HCT116 (cell line): ENCODE measurements at regions not wholly inside any gene's neighbourhood (a gene's known extent, or its start where the extent isn't known, plus 50 kb on each side); places are given as distances from the start of the nearest gene placed in this dataset.

ENCODE experiments used
- ATAC-seq: fragments of 200-7000 bp; cut with Tn5 transposase; 2 replicates; pipeline ENCODE4 v1.9.1; 2020; ENCODE audit warnings: mild to moderate bottlenecking, moderate library complexity
- BruUV-seq: library from RNA; stranded (reverse); fragments of 400-500 nt; replicated peaks from 2 replicates; lab custom pipeline; 2021; lab: Mats Ljungman, UMichigan
- CTCF ChIA-PET: fragments of 300-600 bp; sonication (Branson Sonifier 250); formaldehyde crosslinking; loops from one replicate; lab custom pipeline; 2021; ENCODE audit warnings: antibody characterized with exemption; lab: Charles Lee
- POLR2A ChIA-PET: fragments of 300-600, 350-600 bp; sonication (Branson Sonifier 250); formaldehyde crosslinking; loops from one replicate; lab custom pipeline; 2021; ENCODE audit warnings: antibody characterized with exemption; lab: Charles Lee
- RAD21 ChIA-PET, 2 experiments: fragments of 300-600 bp; sonication (Branson Sonifier 250); formaldehyde crosslinking; loops; one replicate each; lab custom pipeline; 2023; ENCODE audit warnings: low total read pairs in 2 of 2; ENCODE audit not compliant: uncharacterized antibody in 2 of 2, unreplicated experiment in 2 of 2, low non-redundant PET in 1 of 2; lab: Charles Lee
- DNase-seq: peaks from one replicate; pipeline ENCODE4 v3.0.0-alpha.2; 2010; ENCODE audit warnings: low read depth, low spot score
- H2AFZ ChIP-seq: fragments of 200-600 bp; shearing (Covaris generic), sonication (generic); 2 replicates; pipeline ENCODE4 v1.6.1; 2017; ENCODE audit warnings: low read depth, mixed run types, mixed read lengths, antibody characterized with exemption, low read length; ENCODE audit not compliant: poor library complexity, severe bottlenecking
- H3K27ac ChIP-seq: 2 replicates; pipeline ENCODE4 v1.5.1; 2012; ENCODE audit warnings: low read depth, low read length
- H3K27me3 ChIP-seq: fragments of 200-600 bp; sonication (generic); 2 replicates; pipeline ENCODE4 v1.6.1; 2016; ENCODE audit warnings: mixed run types, low read length, mixed read lengths; ENCODE audit not compliant: insufficient read depth
- H3K36me3 ChIP-seq, 2 experiments: fragments of 200-500 bp in 1 of 2; fragments of 200-600 bp in 1 of 2; sonication (Bioruptor generic) in 1 of 2; sonication (generic) in 1 of 2; 2 replicates each; pipeline versions ENCODE4 v1.5.1 to v1.6.1; 2014 to 2016; ENCODE audit warnings: low read length in 2 of 2, inconsistent platforms in 1 of 2, mixed read lengths in 1 of 2, mixed run types in 1 of 2; ENCODE audit not compliant: insufficient read depth in 2 of 2, control insufficient read depth in 1 of 2
- H3K4me1 ChIP-seq, 2 experiments: fragments of 200-600 bp in 1 of 2; sonication (generic) in 1 of 2; 2 replicates each; pipeline versions ENCODE4 v1.5.1 to v1.6.1; 2012 to 2017; ENCODE audit warnings: low read length in 2 of 2, inconsistent platforms in 1 of 2, mild to moderate bottlenecking in 1 of 2, mixed read lengths in 1 of 2, mixed run types in 1 of 2, moderate library complexity in 1 of 2; ENCODE audit not compliant: insufficient read depth in 2 of 2, control insufficient read depth in 1 of 2
- H3K4me2 ChIP-seq: fragments of 200-600 bp; sonication (generic); 2 replicates; pipeline ENCODE4 v1.6.1; 2017; ENCODE audit warnings: mixed run types, low read length, mixed read lengths
- H3K4me3 ChIP-seq, 2 experiments: fragments of 200-600 bp in 1 of 2; sonication (generic) in 1 of 2; replicated peaks in 1 of 2; 2 replicates each; pipeline ENCODE4 v1.5.1; 2011 to 2016; ENCODE audit warnings: low read length in 2 of 2, control low read depth in 1 of 2, low read depth in 1 of 2, mild to moderate bottlenecking in 1 of 2, mixed read lengths in 1 of 2, mixed run types in 1 of 2
- H3K79me2 ChIP-seq: fragments of 200-600 bp; sonication (generic); 2 replicates; pipeline ENCODE4 v1.6.1; 2017; ENCODE audit warnings: mild to moderate bottlenecking, mixed run types, low read length, moderate library complexity, mixed read lengths; ENCODE audit not compliant: insufficient read depth
- H3K9ac ChIP-seq: fragments of 200-600 bp; sonication (generic); 2 replicates; pipeline ENCODE4 v1.6.1; 2016; ENCODE audit warnings: low read length, mixed read lengths
- H3K9me2 ChIP-seq: fragments of 200-600 bp; sonication (generic), shearing (Covaris generic); 2 replicates; pipeline ENCODE4 v1.6.1; 2017; ENCODE audit warnings: mixed run types, mild to moderate bottlenecking, moderate library complexity; ENCODE audit not compliant: insufficient read depth
- H3K9me3 ChIP-seq, 2 experiments: fragments of 200-500 bp in 1 of 2; fragments of 200-600 bp in 1 of 2; sonication (Bioruptor generic) in 1 of 2; sonication (generic) in 1 of 2; 2 replicates each; pipeline ENCODE4 v1.6.1; 2014 to 2017; ENCODE audit warnings: low read length in 2 of 2, mixed read lengths in 2 of 2, inconsistent platforms in 1 of 2, low read depth in 1 of 2, mild to moderate bottlenecking in 1 of 2, mixed run types in 1 of 2, moderate library complexity in 1 of 2; ENCODE audit not compliant: control insufficient read depth in 1 of 2, insufficient read depth in 1 of 2
- H4K20me1 ChIP-seq: fragments of 200-600 bp; sonication (generic), shearing (Covaris generic); 2 replicates; pipeline ENCODE4 v1.6.1; 2017; ENCODE audit warnings: mixed run types, mild to moderate bottlenecking, moderate library complexity; ENCODE audit not compliant: insufficient read depth
- CBX3 ChIP-seq: IDR thresholded peaks from 2 replicates; pipeline ENCODE4 v1.6.1; 2012; ENCODE audit warnings: low read depth
- CEBPB ChIP-seq: IDR thresholded peaks from 2 replicates; pipeline ENCODE4 v1.6.1; 2012; ENCODE audit warnings: low read depth
- ELF1 ChIP-seq: IDR thresholded peaks from 2 replicates; pipeline ENCODE4 v1.6.1; 2012; ENCODE audit warnings: low read depth, borderline replicate concordance
- EZH2 ChIP-seq: fragments of 200-600 bp; sonication (generic); IDR thresholded peaks from 2 replicates; pipeline ENCODE4 v1.6.1; 2017; ENCODE audit warnings: antibody characterized with exemption, mixed run types
- EZH2phosphoT487 ChIP-seq: fragments of 200-600 bp; IDR thresholded peaks from 2 replicates; pipeline ENCODE4 v1.6.1; 2018; ENCODE audit warnings: antibody characterized with exemption, borderline replicate concordance
- JUND ChIP-seq: IDR thresholded peaks from 2 replicates; pipeline ENCODE4 v1.6.1; 2012
- POLR2A ChIP-seq: IDR thresholded peaks from 2 replicates; pipeline ENCODE4 v1.7.0; 2011; ENCODE audit warnings: borderline replicate concordance; ENCODE audit not compliant: insufficient read depth, insufficient read length; ENCODE audit errors: extremely low read depth
- POLR2AphosphoS5 ChIP-seq: IDR thresholded peaks from 2 replicates; pipeline ENCODE4 v1.6.1; 2011; ENCODE audit warnings: mild to moderate bottlenecking, low read depth, low read length, moderate library complexity
- RAD21 ChIP-seq: IDR thresholded peaks from 2 replicates; pipeline ENCODE4 v1.6.1; 2012; ENCODE audit warnings: low read depth, mild to moderate bottlenecking
- SP1 ChIP-seq: IDR thresholded peaks from 2 replicates; pipeline ENCODE4 v1.6.1; 2012; ENCODE audit warnings: low read depth
- SRF ChIP-seq: IDR thresholded peaks from 2 replicates; pipeline ENCODE4 v1.6.1; 2012; ENCODE audit warnings: low read depth
- ZFX ChIP-seq: fragments of 450-650 bp; IDR thresholded peaks from 2 replicates; pipeline ENCODE4 v1.6.1; 2017
- ZNF274 ChIP-seq: fragments of 200-500 bp; sonication (Bioruptor generic); IDR thresholded peaks from 2 replicates; pipeline ENCODE4 v1.6.1; 2014; ENCODE audit warnings: mild to moderate bottlenecking, low read depth, low read length, inconsistent platforms
- intact Hi-C: fragments of 100-400 bp; cut with micrococcal nuclease; formaldehyde crosslinking; loops from 2 replicates; pipeline ENCODE4 v1.10.0; 2022
- TF ChIP-seq, protein P1 (sequence below): IDR thresholded peaks from 2 replicates; pipeline ENCODE4 v1.6.1; 2012
- TF ChIP-seq, protein P2 (sequence below): IDR thresholded peaks from 2 replicates; pipeline ENCODE4 v1.6.1; 2012; ENCODE audit warnings: low read depth
- TF ChIP-seq, protein P3 (sequence below): IDR thresholded peaks from 2 replicates; pipeline ENCODE4 v1.6.1; 2012
- TF ChIP-seq, protein P4 (sequence below): IDR thresholded peaks from 2 replicates; pipeline ENCODE4 v1.6.1; 2011; ENCODE audit warnings: mild to moderate bottlenecking, low read length, moderate library complexity; ENCODE audit not compliant: insufficient replicate concordance; ENCODE audit errors: extremely low read depth

DNA sequence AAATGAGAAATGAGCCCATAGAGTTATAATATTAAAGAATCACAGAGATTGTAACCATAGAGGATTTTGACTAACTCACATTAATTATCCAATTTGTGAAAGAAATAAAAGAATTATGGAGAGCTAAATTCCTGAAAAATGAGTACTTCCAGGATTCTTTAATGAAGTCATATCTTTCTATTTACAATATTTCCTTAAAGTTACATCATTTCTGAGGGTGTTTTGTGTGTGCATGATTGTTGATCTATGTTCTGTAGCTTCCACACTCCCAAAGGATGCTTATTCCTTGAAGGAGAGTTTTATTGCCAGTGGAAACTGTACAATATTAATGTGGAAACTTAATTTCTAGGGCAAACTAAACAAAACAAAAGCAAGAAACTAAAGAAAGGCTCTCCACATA is 299.6 kb downstream of the MDFIC start:
- no TSS peak for BruUV-seq
- Histone ChIP-seq H3K27me3 (no peaks in the 10 kb centered on the region), H4K20me1 (no peaks in the 10 kb centered on the region), H3K4me3 (no peak overlapping the region), H3K4me1 (no peaks in the 10 kb centered on the region), H2AFZ (no peak overlapping the region), H3K27ac (no peak overlapping the region), H3K4me2 (no peak overlapping the region), H3K36me3 (no peaks in the 10 kb centered on the region), H3K9me2 (no peaks in the 10 kb centered on the region), H3K9ac (no peak overlapping the region), H3K79me2 (no peaks in the 10 kb centered on the region), H3K9me3 (no peaks in the 10 kb centered on the region)
- CTCF ChIA-PET: interaction anchor here (0.5 kb wide), 1 partner anchor 682 kb away, joined by 3 read pairs; no protein-coding TSS in a partner anchor
- intact Hi-C loops: no loop called here
- no peak for ATAC-seq
- RAD21 ChIA-PET: no interaction called here
- no peak for DNase-seq
- POLR2A ChIA-PET: interaction anchor here (1.6 kb wide), 1 partner anchor 9 kb away, joined by 7 read pairs; no protein-coding TSS in a partner anchor
- TF ChIP-seq, protein P1, sequence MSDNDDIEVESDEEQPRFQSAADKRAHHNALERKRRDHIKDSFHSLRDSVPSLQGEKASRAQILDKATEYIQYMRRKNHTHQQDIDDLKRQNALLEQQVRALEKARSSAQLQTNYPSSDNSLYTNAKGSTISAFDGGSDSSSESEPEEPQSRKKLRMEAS: no peak
- TF ChIP-seq ZFX: no peak

DNA sequence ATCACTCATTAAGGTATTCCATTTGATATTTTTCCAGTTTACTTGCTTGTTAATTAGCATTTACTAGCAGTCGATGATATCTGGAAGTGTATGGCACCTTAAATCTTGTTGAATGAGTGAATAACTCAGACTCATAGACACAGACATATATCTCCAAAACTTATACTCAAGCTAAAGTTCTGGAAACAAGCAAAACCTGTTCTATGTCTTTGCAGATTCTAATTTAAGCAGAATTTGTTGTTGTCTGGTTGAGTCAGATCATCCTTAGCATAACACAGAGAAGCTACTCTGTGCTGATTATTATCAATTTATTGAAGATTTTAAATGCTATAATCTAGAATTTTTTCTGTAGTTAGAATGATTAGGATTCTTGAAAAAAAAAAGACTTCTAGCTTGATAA is 296.2 kb downstream of the MDFIC start:
- ChIA-PET CTCF (interaction anchor here (1.1 to 2.7 kb wide), 3 partner anchors 14 to 791 kb away, joined by 3 to 20 read pairs (median 12); no protein-coding TSS in a partner anchor), RAD21 (interaction anchor here (1.8 to 1.9 kb wide), 2 partner anchors 352 to 353 kb away, joined by 6 to 10 read pairs; no protein-coding TSS in a partner anchor), POLR2A (no interaction called here)
- H3K4me1 ChIP-seq: no peaks in the 10 kb centered on the region
- no peak overlapping the region for H3K9ac ChIP-seq
- no TSS peak for BruUV-seq
- H3K9me2 ChIP-seq: no peaks in the 10 kb centered on the region
- intact Hi-C loops: loop anchor here (5.0 kb wide), 1 partner anchor 351 kb away; no protein-coding TSS in a partner anchor
- H2AFZ ChIP-seq: no peak overlapping the region
- no peak overlapping the region for H3K4me2 ChIP-seq
- no peaks in the 10 kb centered on the region for H3K9me3 ChIP-seq
- ATAC-seq (no peak), DNase-seq (no peak)
- H3K27me3 ChIP-seq: no peaks in the 10 kb centered on the region
- no peaks in the 10 kb centered on the region for H3K79me2 ChIP-seq
- H4K20me1 ChIP-seq: no peaks in the 10 kb centered on the region
- no peak overlapping the region for H3K4me3 ChIP-seq
- H3K36me3 ChIP-seq: no peaks in the 10 kb centered on the region
- H3K27ac ChIP-seq: no peak overlapping the region
- TF ChIP-seq ELF1 (no peak), SRF (no peak), ZNF274 (no peak), EZH2 (no peak), SP1 (no peak), ZFX (no peak), JUND (no peak), CBX3 (no peak), EZH2phosphoT487 (no peak), CEBPB (no peak), POLR2A (no peak), POLR2AphosphoS5 (no peak), RAD21 (no peak)
- TF ChIP-seq, protein P2, sequence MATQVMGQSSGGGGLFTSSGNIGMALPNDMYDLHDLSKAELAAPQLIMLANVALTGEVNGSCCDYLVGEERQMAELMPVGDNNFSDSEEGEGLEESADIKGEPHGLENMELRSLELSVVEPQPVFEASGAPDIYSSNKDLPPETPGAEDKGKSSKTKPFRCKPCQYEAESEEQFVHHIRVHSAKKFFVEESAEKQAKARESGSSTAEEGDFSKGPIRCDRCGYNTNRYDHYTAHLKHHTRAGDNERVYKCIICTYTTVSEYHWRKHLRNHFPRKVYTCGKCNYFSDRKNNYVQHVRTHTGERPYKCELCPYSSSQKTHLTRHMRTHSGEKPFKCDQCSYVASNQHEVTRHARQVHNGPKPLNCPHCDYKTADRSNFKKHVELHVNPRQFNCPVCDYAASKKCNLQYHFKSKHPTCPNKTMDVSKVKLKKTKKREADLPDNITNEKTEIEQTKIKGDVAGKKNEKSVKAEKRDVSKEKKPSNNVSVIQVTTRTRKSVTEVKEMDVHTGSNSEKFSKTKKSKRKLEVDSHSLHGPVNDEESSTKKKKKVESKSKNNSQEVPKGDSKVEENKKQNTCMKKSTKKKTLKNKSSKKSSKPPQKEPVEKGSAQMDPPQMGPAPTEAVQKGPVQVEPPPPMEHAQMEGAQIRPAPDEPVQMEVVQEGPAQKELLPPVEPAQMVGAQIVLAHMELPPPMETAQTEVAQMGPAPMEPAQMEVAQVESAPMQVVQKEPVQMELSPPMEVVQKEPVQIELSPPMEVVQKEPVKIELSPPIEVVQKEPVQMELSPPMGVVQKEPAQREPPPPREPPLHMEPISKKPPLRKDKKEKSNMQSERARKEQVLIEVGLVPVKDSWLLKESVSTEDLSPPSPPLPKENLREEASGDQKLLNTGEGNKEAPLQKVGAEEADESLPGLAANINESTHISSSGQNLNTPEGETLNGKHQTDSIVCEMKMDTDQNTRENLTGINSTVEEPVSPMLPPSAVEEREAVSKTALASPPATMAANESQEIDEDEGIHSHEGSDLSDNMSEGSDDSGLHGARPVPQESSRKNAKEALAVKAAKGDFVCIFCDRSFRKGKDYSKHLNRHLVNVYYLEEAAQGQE: no peak
- TF ChIP-seq, protein P3, sequence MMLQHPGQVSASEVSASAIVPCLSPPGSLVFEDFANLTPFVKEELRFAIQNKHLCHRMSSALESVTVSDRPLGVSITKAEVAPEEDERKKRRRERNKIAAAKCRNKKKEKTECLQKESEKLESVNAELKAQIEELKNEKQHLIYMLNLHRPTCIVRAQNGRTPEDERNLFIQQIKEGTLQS: no peak
- TF ChIP-seq, protein P4, sequence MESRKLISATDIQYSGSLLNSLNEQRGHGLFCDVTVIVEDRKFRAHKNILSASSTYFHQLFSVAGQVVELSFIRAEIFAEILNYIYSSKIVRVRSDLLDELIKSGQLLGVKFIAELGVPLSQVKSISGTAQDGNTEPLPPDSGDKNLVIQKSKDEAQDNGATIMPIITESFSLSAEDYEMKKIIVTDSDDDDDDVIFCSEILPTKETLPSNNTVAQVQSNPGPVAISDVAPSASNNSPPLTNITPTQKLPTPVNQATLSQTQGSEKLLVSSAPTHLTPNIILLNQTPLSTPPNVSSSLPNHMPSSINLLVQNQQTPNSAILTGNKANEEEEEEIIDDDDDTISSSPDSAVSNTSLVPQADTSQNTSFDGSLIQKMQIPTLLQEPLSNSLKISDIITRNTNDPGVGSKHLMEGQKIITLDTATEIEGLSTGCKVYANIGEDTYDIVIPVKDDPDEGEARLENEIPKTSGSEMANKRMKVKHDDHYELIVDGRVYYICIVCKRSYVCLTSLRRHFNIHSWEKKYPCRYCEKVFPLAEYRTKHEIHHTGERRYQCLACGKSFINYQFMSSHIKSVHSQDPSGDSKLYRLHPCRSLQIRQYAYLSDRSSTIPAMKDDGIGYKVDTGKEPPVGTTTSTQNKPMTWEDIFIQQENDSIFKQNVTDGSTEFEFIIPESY: no peak
